Large intestine (tissue), 3 donors: ENCODE measurements at regions not wholly inside any gene's neighbourhood (a gene's known extent, or its start where the extent isn't known, plus 50 kb on each side); places are given as distances from the start of the nearest gene placed in this dataset.
"Not testable (repeated sequence)": the region's sequence is repeated elsewhere in the genome, so short reads cannot be mapped to it uniquely, and the experiment has no call there.

Source experiments
- DNase-seq, 2 donors: peaks; one replicate each; pipeline versions ENCODE4 v3.0.0 to v3.0.0-alpha.2; 2013
- H3K27ac ChIP-seq: one replicate; pipeline ENCODE4 v1.5.1; 2013; ENCODE audit warnings: low read length
- H3K27me3 ChIP-seq: 2 replicates; pipeline ENCODE4 v1.6.1; 2013; ENCODE audit warnings: low read length; ENCODE audit not compliant: control insufficient read depth, insufficient read depth
- H3K36me3 ChIP-seq: 2 replicates; pipeline ENCODE4 v1.6.1; 2013; ENCODE audit warnings: low read length; ENCODE audit not compliant: control insufficient read depth, insufficient read depth
- H3K4me1 ChIP-seq: one replicate; pipeline ENCODE4 v1.6.1; 2013; ENCODE audit warnings: low read length; ENCODE audit not compliant: control insufficient read depth, insufficient read depth
- H3K4me3 ChIP-seq: one replicate; pipeline ENCODE4 v1.5.1; 2013; ENCODE audit warnings: low read length
- H3K9me3 ChIP-seq: one replicate; pipeline ENCODE4 v1.6.1; 2013; ENCODE audit warnings: mild to moderate bottlenecking, low read depth, low read length, moderate library complexity; ENCODE audit not compliant: control insufficient read depth
- WGBS: methylation state at CpG from one replicate; pipeline ENCODE4 v1.1.5; 2013; ENCODE audit warnings: low lambda C conversion rate; ENCODE audit not compliant: insufficient coverage; 5-methylcytosine and 5-hydroxymethylcytosine counted together

DNA sequence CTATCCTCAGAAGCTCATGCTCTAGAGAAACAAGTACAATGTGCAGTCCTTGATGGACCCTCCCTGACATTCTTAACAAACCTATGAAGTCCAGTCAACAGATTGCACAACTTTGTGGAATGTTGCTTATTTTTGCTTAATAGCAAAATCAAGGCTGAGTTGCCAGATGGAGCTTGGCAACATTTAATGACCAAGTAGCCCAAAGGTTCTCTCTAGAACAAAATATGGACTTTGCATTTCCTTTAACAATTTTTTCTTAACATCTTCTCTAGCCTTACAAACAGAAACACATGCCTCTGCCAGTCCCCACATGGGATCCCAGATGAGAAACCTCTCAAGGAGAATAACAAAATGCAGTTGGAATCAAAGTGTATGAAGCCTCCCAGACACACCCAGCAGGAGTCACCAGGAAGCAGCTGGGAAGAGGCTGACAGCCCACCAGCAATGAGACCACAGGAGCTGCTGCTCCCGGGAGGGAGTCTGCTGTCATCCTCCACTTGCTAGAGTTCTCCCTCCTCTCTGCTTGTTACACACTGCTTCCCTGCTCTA, 422.5 kb upstream of the CDIN1 start:
- no peak for DNase-seq
- Histone ChIP-seq H3K4me1 (no peaks in the 10 kb centered on the region), H3K27ac (no peak overlapping the region), H3K27me3 (no peaks in the 10 kb centered on the region), H3K4me3 (no peak overlapping the region), H3K36me3 (no peaks in the 10 kb centered on the region), H3K9me3 (no peaks in the 10 kb centered on the region)
- no CpG with 5 or more reads among the region's 1 CpG for WGBS

DNA sequence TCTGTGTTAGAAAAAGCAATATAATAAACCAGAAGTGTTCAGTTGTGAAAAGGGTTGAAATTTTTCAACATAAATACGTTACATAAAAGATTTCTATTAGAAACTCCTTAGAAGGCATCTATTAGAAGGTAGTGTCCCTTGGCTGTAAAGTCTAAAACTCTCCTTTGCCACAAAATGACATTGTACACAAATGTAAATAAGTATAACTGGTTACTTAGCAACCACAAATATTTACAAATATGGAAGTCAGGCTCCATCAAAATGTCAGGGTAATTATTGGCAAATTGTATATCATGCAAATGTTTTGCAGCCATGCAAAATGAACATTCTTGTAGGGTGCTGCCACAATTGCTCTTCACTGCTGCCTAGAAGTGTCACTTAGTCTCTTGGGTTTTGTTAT, 419.1 kb upstream of the CDIN1 start:
- no peaks in the 10 kb centered on the region for H3K27me3 ChIP-seq
- no peak for DNase-seq
- no peak overlapping the region for H3K27ac ChIP-seq
- WGBS, result 80% methylated on average over 1 of the region's 1 CpG
- no peaks in the 10 kb centered on the region for H3K9me3 ChIP-seq
- H3K4me1 ChIP-seq, result no peaks in the 10 kb centered on the region
- no peak overlapping the region for H3K4me3 ChIP-seq
- H3K36me3 ChIP-seq, result no peaks in the 10 kb centered on the region

DNA sequence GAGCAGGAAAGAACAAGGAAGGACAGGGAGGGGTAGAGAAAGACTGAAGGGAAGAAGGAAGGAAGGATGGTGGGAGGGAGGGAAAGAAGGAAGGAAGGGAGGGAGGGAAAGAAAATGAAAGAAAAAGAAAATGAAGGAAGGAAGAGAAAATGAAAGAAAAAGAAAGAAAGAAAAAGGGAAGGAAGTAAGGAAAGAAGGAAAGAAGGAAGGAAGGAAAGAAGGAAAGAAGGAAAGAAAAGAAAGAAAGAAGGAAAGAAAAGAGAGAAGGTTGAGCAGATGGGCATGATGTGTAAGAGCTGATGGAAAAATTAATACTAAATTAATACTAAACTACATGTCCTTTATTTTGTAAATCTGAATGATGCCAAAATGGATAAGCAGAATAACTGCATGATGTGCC, 418.3 kb upstream of the CDIN1 start:
- H3K36me3 ChIP-seq, result no peaks in the 10 kb centered on the region
- no peaks in the 10 kb centered on the region for H3K4me1 ChIP-seq
- DNase-seq, result no peak
- no peaks in the 10 kb centered on the region for H3K9me3 ChIP-seq
- H3K27ac ChIP-seq, result no peak overlapping the region
- no peak overlapping the region for H3K4me3 ChIP-seq
- H3K27me3 ChIP-seq, result no peaks in the 10 kb centered on the region

DNA sequence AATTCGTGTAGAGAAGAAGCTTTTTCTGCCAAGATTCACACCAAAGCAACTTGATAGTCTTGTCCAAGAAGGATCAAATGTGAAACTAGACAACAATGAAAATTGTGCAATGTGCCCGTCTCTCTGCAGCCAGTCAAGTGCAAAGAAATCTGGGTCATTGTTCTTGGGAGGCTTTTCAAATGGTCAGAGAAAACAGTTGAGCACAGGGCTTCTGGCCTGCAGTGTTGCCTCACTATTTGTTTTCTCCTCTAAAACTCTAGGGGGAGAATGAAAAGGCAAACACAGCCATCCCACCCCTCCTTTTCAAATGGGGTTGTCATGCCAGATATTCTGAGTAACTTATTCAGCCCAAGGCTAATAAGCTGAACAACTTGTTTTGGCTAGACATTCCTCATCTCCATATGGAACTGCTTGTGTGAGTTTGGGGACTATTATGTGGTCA, 417.6 kb upstream of the CDIN1 start:
- no CpG with 5 or more reads among the region's 2 CpGs for WGBS
- Histone ChIP-seq H3K27me3 (no peaks in the 10 kb centered on the region), H3K4me3 (no peak overlapping the region), H3K4me1 (no peaks in the 10 kb centered on the region), H3K27ac (no peak overlapping the region), H3K36me3 (no peaks in the 10 kb centered on the region), H3K9me3 (no peaks in the 10 kb centered on the region)
- no peak for DNase-seq

DNA sequence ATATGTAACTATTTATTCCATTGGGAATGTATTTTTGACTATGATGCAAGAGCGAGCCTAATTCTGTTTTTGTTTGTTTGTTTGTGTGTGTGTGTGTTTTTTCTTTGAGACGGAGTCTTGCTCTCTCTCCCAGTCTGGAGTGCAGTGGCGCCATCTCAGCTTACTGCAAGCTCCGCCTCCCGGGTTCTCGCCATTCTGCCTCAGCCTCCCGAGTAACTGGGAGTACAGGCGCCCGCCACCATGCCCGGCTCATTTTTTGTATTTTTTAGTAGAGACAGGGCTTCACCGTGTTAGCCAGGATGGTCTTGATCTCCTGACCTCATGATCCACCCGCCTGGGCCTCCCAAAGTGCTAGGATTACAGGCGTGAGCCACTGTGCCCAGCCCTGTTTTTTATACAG, 415.4 kb upstream of the CDIN1 start:
- not testable (repeated sequence) for H3K27me3 ChIP-seq, H3K9me3 ChIP-seq, H3K36me3 ChIP-seq, H3K4me3 ChIP-seq, DNase-seq, H3K4me1 ChIP-seq, H3K27ac ChIP-seq
- WGBS, result no CpG with 5 or more reads among the region's 13 CpGs

DNA sequence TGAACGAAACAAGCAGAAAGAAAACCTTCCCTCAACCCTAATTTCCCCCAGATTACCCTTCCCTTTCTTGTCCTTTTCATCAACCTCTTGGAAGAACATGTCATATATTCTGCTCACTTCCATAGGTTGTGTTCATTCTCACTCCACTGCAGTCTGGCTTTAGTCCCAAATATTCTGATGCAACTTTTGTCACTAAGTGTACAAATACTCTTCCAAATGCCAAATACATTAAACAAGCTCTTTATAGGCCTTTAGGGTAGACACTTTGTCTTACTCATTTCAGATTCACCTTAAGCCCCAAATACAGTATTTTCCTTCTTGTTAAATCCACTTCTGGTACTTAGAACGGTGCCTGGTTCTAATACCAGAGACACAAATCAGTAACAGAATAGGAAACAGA, 406.5 kb upstream of the CDIN1 start:
- Histone ChIP-seq H3K36me3 (no peaks in the 10 kb centered on the region), H3K27me3 (no peaks in the 10 kb centered on the region), H3K9me3 (no peaks in the 10 kb centered on the region), H3K27ac (no peak overlapping the region), H3K4me3 (no peak overlapping the region), H3K4me1 (no peaks in the 10 kb centered on the region)
- DNase-seq, result no peak
- WGBS, result 100% methylated on average over 1 of the region's 2 CpGs

DNA sequence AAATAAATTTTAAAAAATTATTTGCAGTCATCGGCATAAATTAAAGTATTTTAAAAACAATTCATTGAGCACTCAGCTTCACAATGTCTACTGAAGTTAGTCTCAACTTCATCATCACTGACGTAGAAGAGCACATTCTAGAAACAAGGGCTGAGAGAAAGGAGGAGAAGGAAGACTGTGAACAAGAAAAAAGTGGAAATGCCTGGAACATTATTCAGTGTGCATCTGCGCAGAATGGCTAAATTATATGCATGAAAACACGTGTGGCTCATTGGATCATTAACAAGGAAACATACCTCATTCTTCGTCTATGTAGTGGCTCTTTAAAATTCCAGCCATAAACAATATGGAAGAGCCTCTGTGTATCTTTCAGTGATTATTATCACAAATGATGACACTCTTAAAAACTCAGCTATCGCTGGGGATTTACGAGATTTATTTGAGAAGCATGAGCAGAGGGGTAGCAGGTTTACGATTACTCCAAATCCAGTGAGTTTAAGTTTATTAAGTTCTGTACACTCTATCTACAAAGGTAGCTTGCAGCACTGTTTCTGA, 404.2 kb upstream of the CDIN1 start:
- Histone ChIP-seq H3K4me3 (no peak overlapping the region), H3K27me3 (no peaks in the 10 kb centered on the region), H3K36me3 (no peaks in the 10 kb centered on the region), H3K27ac (no peak overlapping the region), H3K9me3 (no peaks in the 10 kb centered on the region), H3K4me1 (no peaks in the 10 kb centered on the region)
- 60% methylated on average over 3 of the region's 8 CpGs for WGBS
- no peak for DNase-seq

DNA sequence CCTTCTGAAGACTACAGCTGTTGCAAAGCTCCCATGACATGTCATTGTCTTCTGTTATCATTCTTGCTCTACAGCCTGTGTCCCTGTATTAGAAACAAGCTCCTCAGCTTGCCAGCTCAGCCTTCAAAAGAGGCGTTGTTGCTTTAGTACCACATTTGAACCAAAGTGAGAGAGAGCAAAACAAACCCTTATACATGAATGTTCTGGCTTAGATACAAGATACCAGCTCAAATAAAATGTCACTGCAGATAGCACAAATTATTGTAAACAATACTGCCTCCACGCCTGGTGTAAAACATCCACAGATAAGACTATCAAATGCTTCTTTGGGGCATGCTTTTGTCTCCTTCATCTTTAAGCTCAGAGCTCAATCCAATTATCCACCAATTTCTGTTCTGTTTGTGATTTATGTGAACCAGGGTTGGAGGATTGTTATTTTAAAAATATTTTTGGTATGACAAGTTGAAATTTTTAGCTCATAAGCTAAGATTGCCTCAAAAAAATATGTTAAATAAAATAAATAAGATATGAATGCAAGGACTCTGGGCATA, 403.6 kb upstream of the CDIN1 start:
- H3K36me3 ChIP-seq, result no peaks in the 10 kb centered on the region
- no CpG with 5 or more reads among the region's 2 CpGs for WGBS
- no peaks in the 10 kb centered on the region for H3K27me3 ChIP-seq
- H3K9me3 ChIP-seq, result no peaks in the 10 kb centered on the region
- no peak for DNase-seq
- no peaks in the 10 kb centered on the region for H3K4me1 ChIP-seq
- no peak overlapping the region for H3K27ac ChIP-seq
- H3K4me3 ChIP-seq, result no peak overlapping the region

DNA sequence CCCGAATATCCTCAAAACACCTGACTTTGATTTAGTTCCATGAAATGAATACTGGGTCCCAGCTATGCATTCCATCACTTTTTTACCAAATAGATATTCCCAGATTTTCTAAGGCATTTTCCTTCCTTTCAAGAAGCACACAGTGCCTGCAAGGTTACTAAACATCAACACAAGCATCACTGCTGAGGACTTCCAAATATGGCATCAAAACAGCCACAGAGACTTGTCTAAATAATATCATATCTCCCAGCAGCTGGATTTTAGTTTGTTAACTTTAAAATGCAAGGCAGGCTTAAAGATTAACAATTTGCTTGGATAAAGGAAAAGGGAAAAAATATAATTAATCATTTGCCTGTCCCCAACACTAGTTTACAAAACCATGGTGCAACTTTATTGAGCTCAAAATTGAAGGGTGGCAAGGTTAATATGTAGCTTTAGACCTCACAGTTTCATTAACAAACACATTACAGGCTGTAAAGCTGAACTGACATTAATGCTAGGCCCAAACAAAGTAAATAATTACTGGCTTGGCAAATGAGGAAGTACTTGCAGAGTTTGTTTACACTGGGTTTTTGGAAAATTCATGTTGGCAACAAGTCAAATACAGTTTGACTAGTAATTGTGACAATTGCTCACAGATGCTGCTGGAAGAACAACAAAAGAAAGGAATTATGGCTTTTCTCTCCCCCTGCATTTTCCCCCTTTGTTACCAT, 401.7 kb upstream of the CDIN1 start:
- DNase-seq, result peak; percentile 10 to 28
- no peak overlapping the region for H3K4me3 ChIP-seq
- H3K27ac ChIP-seq, result no peak overlapping the region
- H3K36me3 ChIP-seq, result no peaks in the 10 kb centered on the region
- no peaks in the 10 kb centered on the region for H3K4me1 ChIP-seq
- H3K27me3 ChIP-seq, result no peaks in the 10 kb centered on the region
- WGBS, result no CpG with 5 or more reads among the region's 1 CpG
- H3K9me3 ChIP-seq, result no peaks in the 10 kb centered on the region

DNA sequence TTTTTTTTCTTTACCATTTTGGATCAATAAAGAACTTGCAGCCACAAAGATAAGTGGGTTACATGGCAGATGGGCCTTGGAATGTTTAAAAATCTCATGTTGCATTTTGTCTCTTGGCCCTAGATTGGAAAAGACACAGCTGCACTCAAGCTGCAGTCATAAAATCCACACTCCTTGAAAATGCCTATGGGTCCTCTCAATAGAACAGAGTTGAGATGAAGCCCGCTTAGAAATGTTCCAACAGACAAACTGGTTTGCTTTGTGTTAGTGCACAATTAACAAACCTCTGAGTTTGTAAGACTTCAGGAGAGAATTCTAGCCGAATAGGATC, 401.2 kb upstream of the CDIN1 start:
- no CpG with 5 or more reads among the region's 2 CpGs for WGBS
- no peaks in the 10 kb centered on the region for H3K9me3 ChIP-seq
- no peak overlapping the region for H3K27ac ChIP-seq
- H3K27me3 ChIP-seq, result no peaks in the 10 kb centered on the region
- no peaks in the 10 kb centered on the region for H3K4me1 ChIP-seq
- no peak for DNase-seq
- H3K36me3 ChIP-seq, result no peaks in the 10 kb centered on the region
- H3K4me3 ChIP-seq, result no peak overlapping the region

DNA sequence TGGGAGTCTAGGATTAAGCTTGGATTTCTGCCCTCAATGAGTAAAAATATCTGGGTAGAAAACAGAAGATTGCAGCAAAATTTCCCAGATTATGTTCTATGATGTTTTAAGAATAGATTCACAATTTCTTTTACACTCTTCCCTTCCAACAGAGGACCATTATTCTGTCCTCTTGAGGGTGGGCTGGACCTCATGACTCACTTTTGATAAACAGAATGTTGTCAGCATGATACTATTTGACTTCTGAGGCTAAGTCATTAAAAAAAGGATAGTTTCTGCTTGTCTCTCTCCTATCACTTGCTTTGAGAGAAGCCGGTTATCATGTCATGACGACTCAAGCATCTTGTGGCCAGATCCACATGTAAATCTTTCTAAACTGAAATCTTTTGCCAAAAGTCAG, 396.2 kb upstream of the CDIN1 start:
- Histone ChIP-seq H3K4me1 (no peaks in the 10 kb centered on the region), H3K4me3 (no peak overlapping the region), H3K36me3 (no peaks in the 10 kb centered on the region), H3K27ac (no peak overlapping the region), H3K9me3 (no peaks in the 10 kb centered on the region), H3K27me3 (no peaks in the 10 kb centered on the region)
- whole genome bisulfite sequencing, result no CpG with 5 or more reads among the region's 2 CpGs
- no peak for DNase-seq
